RWPE2 (cell line): ENCODE measurements at regions not wholly inside any gene's neighbourhood (a gene's known extent, or its start where the extent isn't known, plus 50 kb on each side); places are given as distances from the start of the nearest gene placed in this dataset.

Experiments
- ATAC-seq: fragments of 200-7000 bp; cut with Tn5 transposase; 3 replicates; pipeline ENCODE4 v1.9.1; 2021; ENCODE audit warnings: low read depth
- DNase-seq: peaks from one replicate; pipeline ENCODE4 v3.0.0-alpha.2; 2020; ENCODE audit warnings: low spot score
- H3K27ac ChIP-seq: fragments of 450-650 bp; 2 replicates; pipeline ENCODE4 v1.5.1; 2017; ENCODE audit warnings: mild to moderate bottlenecking; ENCODE audit not compliant: poor library complexity, severe bottlenecking
- H3K27me3 ChIP-seq: fragments of 250-450 bp; sonication (Bioruptor Pico); 2 replicates; pipeline ENCODE4 v1.5.1; 2021; ENCODE audit warnings: mild to moderate bottlenecking, moderate library complexity; ENCODE audit not compliant: insufficient read depth, poor library complexity, severe bottlenecking
- H3K36me3 ChIP-seq: fragments of 250-450 bp; sonication (Bioruptor Pico); 2 replicates; pipeline ENCODE4 v1.5.1; 2020; ENCODE audit warnings: low read depth, mild to moderate bottlenecking, moderate library complexity
- H3K4me1 ChIP-seq: fragments of 250-450 bp; sonication (Bioruptor Pico); 2 replicates; pipeline ENCODE4 v1.5.1; 2021; ENCODE audit warnings: mild to moderate bottlenecking, moderate library complexity; ENCODE audit not compliant: insufficient read depth, poor library complexity, severe bottlenecking
- H3K4me3 ChIP-seq: fragments of 250-450 bp; sonication (Bioruptor Pico); 2 replicates; pipeline ENCODE4 v1.5.1; 2021; ENCODE audit warnings: mild to moderate bottlenecking, moderate library complexity; ENCODE audit not compliant: severe bottlenecking
- H3K9me3 ChIP-seq: fragments of 250-450 bp; sonication (Bioruptor Pico); 2 replicates; pipeline ENCODE4 v1.5.1; 2021; ENCODE audit warnings: mild to moderate bottlenecking, moderate library complexity; ENCODE audit not compliant: severe bottlenecking
- CTCF ChIP-seq: fragments of 450-650 bp; IDR thresholded peaks from one replicate; pipeline ENCODE4 v1.5.1; 2017; ENCODE audit warnings: mild to moderate bottlenecking, moderate library complexity; ENCODE audit not compliant: poor library complexity, severe bottlenecking

- no peak for ATAC-seq
Measured at GRCh38 chr11:37946155-37946766, 1348.2 kb upstream of the RAG2 start.

GRCh38 chr11:37942081-37942480 is 1344.0 kb upstream of the RAG2 start:
- no peak for TF ChIP-seq CTCF
- ATAC-seq, result no peak
- no peaks in the 10 kb centered on the region for H3K27me3 ChIP-seq

More at GRCh38 chr11:37946155-37946766, 1348.2 kb upstream of the RAG2 start:
- no peak overlapping the region for H3K27ac ChIP-seq
- H3K4me1 ChIP-seq, result no peaks in the 10 kb centered on the region
- no peak for DNase-seq
- H3K9me3 ChIP-seq, result peaks cover 7% of the 10 kb centered on the region
- H3K27me3 ChIP-seq, result no peaks in the 10 kb centered on the region
- no peaks in the 10 kb centered on the region for H3K36me3 ChIP-seq
- peak; percentile 41 for TF ChIP-seq CTCF
- H3K4me3 ChIP-seq, result no peak overlapping the region

GRCh38 chr11:37929100-37929653 is 1331.1 kb upstream of the RAG2 start:
- H3K9me3 ChIP-seq, result no peaks in the 10 kb centered on the region

More at GRCh38 chr11:37942081-37942480, 1344.0 kb upstream of the RAG2 start:
- H3K27ac ChIP-seq, result no peak overlapping the region
- no peak overlapping the region for H3K4me3 ChIP-seq
- no peaks in the 10 kb centered on the region for H3K36me3 ChIP-seq
- DNase-seq, result no peak
- H3K4me1 ChIP-seq, result no peaks in the 10 kb centered on the region
- H3K9me3 ChIP-seq, result peaks cover 7% of the 10 kb centered on the region

GRCh38 chr11:37926772-37927171 is 1328.7 kb upstream of the RAG2 start:
- no peak overlapping the region for H3K27ac ChIP-seq
- TF ChIP-seq CTCF, result no peak
- H3K36me3 ChIP-seq, result no peaks in the 10 kb centered on the region
- ATAC-seq, result no peak
- no peak overlapping the region for H3K4me3 ChIP-seq
- no peaks in the 10 kb centered on the region for H3K9me3 ChIP-seq
- DNase-seq, result no peak
- H3K4me1 ChIP-seq, result no peaks in the 10 kb centered on the region
- H3K27me3 ChIP-seq, result no peaks in the 10 kb centered on the region

More at GRCh38 chr11:37929100-37929653, 1331.1 kb upstream of the RAG2 start:
- no peaks in the 10 kb centered on the region for H3K36me3 ChIP-seq
- H3K27me3 ChIP-seq, result no peaks in the 10 kb centered on the region
- H3K27ac ChIP-seq, result no peak overlapping the region
- no peak overlapping the region for H3K4me3 ChIP-seq
- no peak for DNase-seq
- TF ChIP-seq CTCF, result no peak
- H3K4me1 ChIP-seq, result no peaks in the 10 kb centered on the region
- ATAC-seq, result no peak

GRCh38 chr11:37916331-37916730 is 1318.3 kb upstream of the RAG2 start:
- ATAC-seq, result no peak
- no peak for TF ChIP-seq CTCF
- Histone ChIP-seq H3K4me3 (no peak overlapping the region), H3K27ac (no peak overlapping the region), H3K36me3 (no peaks in the 10 kb centered on the region), H3K27me3 (no peaks in the 10 kb centered on the region), H3K9me3 (no peaks in the 10 kb centered on the region), H3K4me1 (no peaks in the 10 kb centered on the region)
- no peak for DNase-seq
